NCI-H2227 (cell line): ENCODE measurements at regions not wholly inside any gene's neighbourhood (a gene's known extent, or its start where the extent isn't known, plus 50 kb on each side); places are given as distances from the start of the nearest gene placed in this dataset.
"Not testable (repeated sequence)": the region's sequence is repeated elsewhere in the genome, so short reads cannot be mapped to it uniquely, and the experiment has no call there.

Source experiments
- DNase-seq: peaks from one replicate; lab custom pipeline; 2025; ENCODE audit not compliant: unreplicated experiment; lab: John Stamatoyannopoulos, UW

DNA sequence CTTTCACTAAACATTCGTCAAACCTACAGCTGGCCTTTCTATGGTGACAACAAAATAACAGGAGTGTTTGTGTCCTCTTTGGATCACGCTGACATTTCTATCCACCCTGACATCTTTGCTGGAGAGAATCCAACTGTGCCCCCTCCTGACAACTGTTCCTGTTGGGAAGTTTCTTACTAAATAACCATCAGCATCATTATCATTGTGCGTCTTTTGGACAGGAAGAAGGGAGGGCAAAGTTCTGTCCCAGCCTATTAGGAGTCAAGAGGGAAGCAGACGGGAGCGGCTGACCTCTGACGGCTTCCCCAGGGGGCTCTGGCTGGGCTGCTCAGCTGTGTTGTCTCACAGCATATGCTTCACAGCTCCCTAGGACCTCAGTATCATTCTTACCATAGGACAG, 195.9 kb upstream of the SULF2 start:
- no peak for DNase-seq

DNA sequence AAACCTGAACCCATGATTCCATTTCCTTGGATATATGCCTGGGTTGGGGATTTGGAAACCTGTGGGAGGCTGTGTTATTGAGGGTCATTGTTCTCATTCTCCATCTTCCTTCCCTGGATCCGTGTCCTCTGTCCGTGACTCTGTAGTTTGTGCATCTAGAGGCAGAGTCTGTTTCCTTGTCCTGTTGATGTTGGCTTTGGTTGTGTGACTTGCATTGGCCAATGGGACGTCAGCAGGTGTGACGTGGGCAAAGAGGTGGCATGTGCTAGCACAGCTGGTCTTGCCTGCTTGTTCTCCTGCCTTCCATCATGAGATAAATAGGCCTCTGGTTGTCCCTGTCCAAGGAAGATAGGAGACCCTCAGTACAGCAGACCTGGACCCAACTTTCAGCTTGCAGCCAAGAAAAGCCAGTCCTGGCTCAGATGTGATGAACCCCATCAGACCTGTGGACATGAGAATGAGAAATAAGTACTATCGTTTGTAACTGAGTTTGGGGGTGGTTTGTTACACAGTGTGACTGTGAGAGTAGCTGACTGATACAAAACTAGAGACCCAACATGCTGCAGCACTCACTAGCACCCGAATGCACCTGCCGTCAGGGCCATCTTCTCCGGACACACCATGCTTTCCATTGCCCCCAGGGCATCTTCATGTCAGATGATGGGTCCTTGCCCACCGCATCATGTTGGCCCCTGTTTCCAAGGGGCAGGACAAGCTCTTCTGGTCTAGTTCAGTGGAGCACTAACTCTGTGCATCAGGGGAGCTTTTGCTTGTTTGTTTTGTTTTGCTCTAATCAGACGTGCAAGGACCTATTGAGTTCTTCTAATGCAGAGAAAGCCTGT, 195.3 kb upstream of the SULF2 start:
- no peak for DNase-seq

GRCh38 chr20:47979361-47980095, 194.2 kb upstream of the SULF2 start:
- DNase-seq = not testable (repeated sequence)

- not testable (repeated sequence) for DNase-seq
Observed at GRCh38 chr20:47978428-47979120, 193.3 kb upstream of the SULF2 start.

- not testable (repeated sequence) for DNase-seq
Observed at GRCh38 chr20:47977789-47978252, 192.5 kb upstream of the SULF2 start.

GRCh38 chr20:47977017-47977788, 191.9 kb upstream of the SULF2 start:
- peak; percentile 71 for DNase-seq

GRCh38 chr20:47974234-47974878, 189.1 kb upstream of the SULF2 start:
- DNase-seq = no peak

GRCh38 chr20:47973519-47974233, 188.4 kb upstream of the SULF2 start:
- DNase-seq = no peak

DNA sequence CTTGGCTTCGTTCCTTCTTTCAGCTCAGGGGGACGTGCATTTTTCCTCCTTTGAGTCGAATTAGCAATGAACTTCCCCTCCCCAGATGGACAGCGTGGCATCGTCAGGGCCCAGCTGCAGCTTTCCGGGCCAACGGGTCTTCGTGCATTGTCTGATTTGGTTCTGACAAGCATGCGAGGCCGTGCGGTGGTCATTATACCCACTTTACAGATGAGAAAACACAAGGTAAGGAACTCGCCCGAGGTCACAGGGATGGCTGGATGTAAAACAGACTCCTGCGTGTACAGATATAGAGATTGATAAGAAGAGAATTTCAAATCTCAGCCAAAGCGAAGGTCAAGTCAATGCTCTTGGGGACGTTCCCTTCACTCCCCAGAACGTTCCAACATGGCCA, 187.6 kb upstream of the SULF2 start:
- no peak for DNase-seq

DNA sequence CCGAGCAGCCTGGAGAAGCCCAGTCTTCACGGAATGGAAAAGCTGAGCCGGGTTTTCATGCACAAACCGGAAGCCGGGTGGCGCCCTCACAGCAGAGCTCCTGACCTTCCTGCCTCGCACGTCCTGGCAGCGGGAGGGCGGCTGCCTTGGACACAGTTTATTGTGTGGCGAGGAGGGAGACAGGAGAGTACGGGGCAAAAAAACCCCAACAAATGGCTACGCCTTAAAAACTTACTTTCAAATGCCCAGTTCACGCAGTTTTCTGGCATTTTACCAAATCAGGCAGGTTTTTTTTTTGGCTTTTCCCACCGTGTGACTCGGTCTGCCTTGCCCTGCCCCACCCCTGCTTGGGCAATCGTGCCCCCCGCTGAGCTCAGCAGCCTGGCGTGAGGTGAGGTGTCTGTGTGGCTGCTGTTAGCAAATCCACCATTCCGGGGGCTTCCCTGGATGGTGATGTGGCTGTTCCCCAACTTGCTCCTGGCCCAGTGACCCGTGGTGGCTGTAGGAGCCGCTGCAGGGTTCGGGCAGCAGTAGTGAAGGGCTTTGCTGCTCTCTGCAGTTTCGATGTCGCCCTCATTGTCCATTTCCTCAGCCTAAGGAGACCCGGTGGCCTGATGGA, 187.1 kb upstream of the SULF2 start:
- DNase-seq = not testable (repeated sequence)

GRCh38 chr20:47971058-47971791, 185.9 kb upstream of the SULF2 start:
- DNase-seq = peak; percentile 74

GRCh38 chr20:47970282-47970903, 185.1 kb upstream of the SULF2 start:
- no peak for DNase-seq

DNA sequence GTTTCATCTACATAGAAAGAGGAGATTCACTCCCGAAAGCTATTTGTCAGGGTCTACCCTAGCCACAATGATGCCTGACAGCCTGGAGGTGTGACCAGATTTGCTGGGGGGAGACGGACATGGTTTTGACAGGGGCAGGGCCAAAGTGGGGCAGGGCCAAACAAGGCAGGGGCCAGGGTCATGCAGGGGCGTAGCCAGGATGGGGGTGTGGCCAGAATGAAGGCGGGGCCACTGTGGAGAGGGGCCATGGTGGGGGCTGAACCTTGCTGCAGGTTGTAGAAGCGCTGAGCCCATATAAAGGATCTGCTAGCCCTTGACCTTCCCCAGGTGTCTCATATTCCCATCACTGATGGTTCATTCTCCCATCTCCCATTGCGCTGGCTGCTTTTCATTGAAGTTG, 184.1 kb upstream of the SULF2 start:
- no peak for DNase-seq

DNA sequence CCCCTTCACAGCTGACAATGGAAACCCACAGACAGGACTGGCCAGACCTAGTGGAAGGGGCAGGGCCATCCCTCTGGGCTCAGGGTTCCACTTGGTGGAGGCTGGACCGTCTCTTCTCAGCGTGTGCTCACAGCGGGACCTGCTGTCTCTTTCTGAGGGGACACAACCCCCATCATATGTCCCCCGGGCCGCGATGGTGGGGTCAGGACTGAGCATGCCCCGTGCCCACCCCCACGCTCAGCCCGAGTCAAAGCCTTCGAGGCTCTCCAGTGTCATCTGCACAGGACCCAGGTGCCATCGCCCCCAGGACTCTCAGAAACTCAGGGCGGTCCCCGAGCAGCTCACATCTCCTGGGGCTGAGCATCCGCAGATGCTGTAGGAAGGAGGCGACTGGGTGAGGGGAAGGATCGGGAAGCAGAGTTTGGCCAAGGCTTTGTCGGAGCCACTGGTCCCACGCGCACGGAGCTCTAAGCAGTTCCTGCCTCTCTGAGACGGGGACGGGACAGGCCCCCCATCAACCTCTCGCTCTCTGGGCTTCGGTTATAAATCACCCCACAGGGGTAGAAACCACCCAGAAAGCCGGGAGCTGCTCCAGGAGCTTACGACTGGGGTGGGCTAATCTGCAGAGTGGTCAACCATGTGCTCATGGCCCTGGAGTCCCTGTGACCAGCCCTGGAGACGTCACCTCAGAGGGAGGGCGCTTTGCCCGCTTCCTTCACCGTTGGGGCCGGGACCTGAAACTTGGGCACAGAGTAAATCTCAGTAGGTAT, 183.4 kb upstream of the SULF2 start:
- no peak for DNase-seq

GRCh38 chr20:47964149-47964548, 178.9 kb upstream of the SULF2 start:
- no peak for DNase-seq

GRCh38 chr20:47963022-47963421, 177.7 kb upstream of the SULF2 start:
- DNase-seq = no peak

- no peak for DNase-seq
Observed at GRCh38 chr20:47962286-47962963, 177.1 kb upstream of the SULF2 start.
